HG02623 (cell line): ENCODE measurements at regions not wholly inside any gene's neighbourhood (a gene's known extent, or its start where the extent isn't known, plus 50 kb on each side); places are given as distances from the start of the nearest gene placed in this dataset.

Source experiments
- ATAC-seq: cut with Tn5 transposase; IDR thresholded peaks from one replicate; pipeline ENCODE4 v1.9.1; 2021; ENCODE audit warnings: moderate library complexity; ENCODE audit not compliant: unreplicated experiment

- no peak for ATAC-seq
Observed at GRCh38 chr2:60603533-60604190, 50.2 kb upstream of the BCL11A start.

DNA sequence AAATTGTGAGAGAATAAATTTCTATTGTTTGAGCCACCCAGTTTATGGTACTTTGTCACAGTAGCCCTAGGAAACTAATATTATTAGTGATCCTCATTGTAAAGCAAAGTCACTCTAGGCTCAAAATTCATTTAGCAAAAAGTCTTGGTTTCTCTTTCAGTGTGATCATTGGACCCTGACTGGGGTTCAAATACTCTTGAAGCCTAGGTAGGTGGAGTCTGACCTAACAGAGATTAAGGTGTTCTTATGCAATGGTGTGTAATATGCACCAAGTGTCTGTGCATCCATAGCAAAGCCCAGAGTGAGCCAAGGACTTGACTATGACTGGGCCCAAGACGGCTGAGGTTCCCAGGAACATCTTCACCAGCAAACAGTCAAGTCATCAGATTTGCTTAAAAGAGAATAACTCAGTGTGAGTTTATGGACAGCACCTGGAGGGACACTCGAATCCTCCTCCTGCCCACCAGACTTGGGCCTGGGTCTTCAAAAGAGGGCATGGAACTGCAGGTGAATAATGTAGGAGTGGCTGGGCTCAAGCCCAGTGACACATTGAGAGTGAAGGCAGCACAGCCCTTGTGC lies 51.1 kb upstream of the BCL11A start:
- ATAC-seq, result no peak

- no peak for ATAC-seq
Observed at GRCh38 chr2:60605866-60606265, 52.4 kb upstream of the BCL11A start.

- no peak for ATAC-seq
Observed at GRCh38 chr2:60608679-60609078, 55.2 kb upstream of the BCL11A start.

GRCh38 chr2:60612033-60612432 lies 58.6 kb upstream of the BCL11A start:
- ATAC-seq, result no peak

- no peak for ATAC-seq
Observed at GRCh38 chr2:60614319-60614718, 60.9 kb upstream of the BCL11A start.

GRCh38 chr2:60621688-60622429 lies 68.4 kb upstream of the BCL11A start:
- no peak for ATAC-seq

- no peak for ATAC-seq
Observed at GRCh38 chr2:60623040-60623439, 69.6 kb upstream of the BCL11A start.

- ATAC-seq, result no peak
Observed at GRCh38 chr2:60627412-60627811, 74.0 kb upstream of the BCL11A start.

DNA sequence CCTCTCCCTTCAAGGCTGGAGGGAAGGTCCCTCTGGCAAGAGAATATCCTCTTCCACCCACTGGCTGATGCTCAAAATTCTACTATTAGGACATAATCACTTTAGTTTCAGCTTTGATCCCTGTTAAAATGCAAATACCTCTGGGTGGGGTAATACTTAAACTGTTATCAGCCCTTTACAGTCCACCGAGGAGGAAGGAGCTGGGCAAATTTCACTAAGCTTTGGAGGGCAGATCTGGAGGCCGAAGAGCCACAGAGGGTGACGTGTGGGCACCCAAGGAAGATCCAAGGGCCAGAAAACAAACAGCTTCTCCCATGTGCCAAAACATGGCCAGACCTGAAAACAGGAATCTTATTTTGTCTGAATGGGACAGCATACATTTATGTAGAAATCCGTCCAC lies 74.6 kb upstream of the BCL11A start:
- no peak for ATAC-seq

GRCh38 chr2:60628615-60629304 lies 75.3 kb upstream of the BCL11A start:
- ATAC-seq, result no peak

GRCh38 chr2:60629305-60629662 lies 75.8 kb upstream of the BCL11A start:
- no peak for ATAC-seq

DNA sequence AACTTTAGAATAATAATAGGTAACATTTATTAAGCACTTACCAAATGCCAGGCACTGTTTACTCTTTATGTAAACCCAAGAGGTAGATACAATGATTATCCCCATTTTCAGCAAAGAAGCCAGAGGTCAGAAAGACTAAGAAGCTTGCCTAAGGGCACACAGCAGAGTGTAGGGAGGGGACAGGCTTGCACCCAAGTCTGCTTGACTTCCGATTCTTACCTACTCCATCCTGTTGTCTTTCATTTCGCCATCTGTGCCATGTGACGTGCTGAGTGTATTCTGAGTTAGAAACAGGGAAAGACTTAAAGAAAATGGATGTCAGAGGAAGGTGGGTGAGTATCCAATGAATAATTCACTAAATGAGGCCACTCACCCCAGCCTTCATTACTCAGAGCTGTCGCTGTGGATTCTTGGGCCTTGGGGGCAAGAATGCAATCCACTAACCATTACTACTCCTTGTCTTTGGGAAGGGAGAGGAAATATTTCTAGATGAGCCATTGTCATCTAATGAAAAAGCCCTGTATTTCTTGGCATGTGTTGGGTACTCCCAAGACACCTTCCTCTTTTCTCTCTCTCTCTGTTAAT lies 76.4 kb upstream of the BCL11A start:
- no peak for ATAC-seq

DNA sequence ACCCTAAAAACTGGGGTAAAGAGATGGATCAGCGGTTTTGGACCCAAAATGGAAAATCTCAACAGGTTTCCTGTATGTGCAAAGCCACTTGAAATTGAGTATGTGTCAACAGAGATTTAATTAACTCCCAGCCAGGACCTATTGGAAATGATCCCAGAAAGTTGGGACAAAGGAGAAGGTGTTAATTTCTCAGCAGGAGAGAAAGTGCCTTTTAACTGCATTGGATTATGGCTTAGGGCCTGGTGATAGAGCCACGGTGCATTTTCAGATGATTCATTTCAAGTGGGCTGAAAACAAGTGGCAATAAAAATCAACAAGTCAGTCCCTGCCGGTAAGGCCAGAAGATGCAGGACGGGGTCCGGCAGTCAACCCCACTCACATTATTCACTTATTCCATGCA lies 80.2 kb upstream of the BCL11A start:
- no peak for ATAC-seq

- ATAC-seq, result no peak
Observed at GRCh38 chr2:60634438-60634837, 81.0 kb upstream of the BCL11A start.

- no peak for ATAC-seq
Observed at GRCh38 chr2:60641811-60642788, 88.6 kb upstream of the BCL11A start.

DNA sequence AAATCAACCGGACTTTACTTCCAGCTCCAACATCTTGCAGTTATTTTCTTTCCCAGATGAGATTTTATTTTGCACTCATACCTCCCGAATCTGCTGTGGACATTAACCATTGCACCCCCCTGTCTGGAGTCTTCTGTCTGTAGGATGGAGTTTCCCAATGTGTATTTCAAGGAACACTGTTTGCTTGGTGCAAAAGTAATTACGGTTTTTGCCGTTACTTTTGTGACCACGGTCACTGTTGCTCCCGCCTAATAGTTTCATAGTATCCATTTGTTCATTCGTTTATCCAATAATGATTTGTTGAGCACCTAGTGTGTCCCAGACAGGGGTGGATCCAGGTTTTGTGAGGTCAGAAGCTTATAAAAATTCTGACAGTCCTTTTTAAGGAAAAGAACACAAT lies 90.3 kb upstream of the BCL11A start:
- ATAC-seq, result no peak

GRCh38 chr2:60644951-60645350 lies 91.5 kb upstream of the BCL11A start:
- ATAC-seq, result no peak

DNA sequence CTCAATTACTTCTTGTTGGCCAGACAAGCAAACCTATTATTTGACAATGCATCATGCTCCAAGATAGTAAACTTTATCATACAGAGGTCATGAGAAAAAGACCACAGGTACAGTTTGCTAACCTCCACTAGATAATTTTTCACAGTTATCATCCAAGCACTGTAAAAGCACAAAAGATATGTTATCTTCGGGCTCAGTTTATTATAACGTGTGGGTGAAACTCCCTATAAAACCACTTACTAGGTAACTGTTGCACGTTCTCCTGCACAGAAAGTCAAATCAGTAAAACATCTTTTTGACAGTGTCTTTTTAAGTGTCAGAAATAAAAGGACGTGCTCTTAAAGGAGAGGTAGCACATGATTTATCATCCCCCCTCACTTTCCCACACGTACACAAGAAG lies 94.7 kb upstream of the BCL11A start:
- no peak for ATAC-seq

- ATAC-seq, result no peak
Observed at GRCh38 chr2:60649721-60650120, 96.3 kb upstream of the BCL11A start.
